OCI-LY1 (cell line): ENCODE measurements at regions not wholly inside any gene's neighbourhood (a gene's known extent, or its start where the extent isn't known, plus 50 kb on each side); places are given as distances from the start of the nearest gene placed in this dataset.

Experiments
- H2AFZ ChIP-seq: fragments of 200-600 bp; sonication (generic), shearing (Covaris generic); 2 replicates; pipeline ENCODE4 v1.6.0; 2014; ENCODE audit warnings: antibody characterized with exemption, mild to moderate bottlenecking, low read length
- H3F3A ChIP-seq: fragments of 200-600 bp; sonication (generic), shearing (Covaris generic); 2 replicates; pipeline ENCODE4 v1.6.0; 2014; ENCODE audit warnings: mild to moderate bottlenecking, antibody characterized with exemption, low read length, moderate library complexity; ENCODE audit not compliant: insufficient read depth
- H3K27ac ChIP-seq: fragments of 200-600 bp; sonication (generic); 2 replicates; pipeline ENCODE4 v1.5.1; 2014; ENCODE audit warnings: low read length, mixed run types, mild to moderate bottlenecking, low read depth; ENCODE audit not compliant: poor library complexity, severe bottlenecking
- H3K27me3 ChIP-seq: fragments of 200-600 bp; sonication (generic); 2 replicates; pipeline ENCODE4 v1.6.0; 2014; ENCODE audit warnings: antibody characterized with exemption, mild to moderate bottlenecking, low read length, moderate library complexity; ENCODE audit not compliant: insufficient read depth
- H3K36me3 ChIP-seq: fragments of 200-600 bp; sonication (generic); 2 replicates; pipeline ENCODE4 v1.6.1; 2014; ENCODE audit warnings: mild to moderate bottlenecking, antibody characterized with exemption, low read length, moderate library complexity, mixed read lengths; ENCODE audit not compliant: insufficient read depth
- H3K4me1 ChIP-seq: fragments of 200-600 bp; sonication (generic); 2 replicates; pipeline ENCODE4 v1.5.1; 2014; ENCODE audit warnings: mild to moderate bottlenecking, low read length, moderate library complexity; ENCODE audit not compliant: insufficient read depth, severe bottlenecking
- H3K4me2 ChIP-seq: fragments of 200-600 bp; sonication (generic), shearing (Covaris generic); 2 replicates; pipeline ENCODE4 v1.6.1; 2014; ENCODE audit warnings: low read length
- H3K4me3 ChIP-seq: fragments of 200-600 bp; sonication (generic); 2 replicates; pipeline ENCODE4 v1.5.1; 2014; ENCODE audit warnings: low read length, low read depth, mild to moderate bottlenecking, mixed read lengths; ENCODE audit not compliant: poor library complexity, severe bottlenecking
- H3K79me2 ChIP-seq: fragments of 200-600 bp; shearing (Covaris generic); 2 replicates; pipeline ENCODE4 v1.6.1; 2016; ENCODE audit warnings: mixed run types, low read length, mixed read lengths; ENCODE audit not compliant: insufficient read depth
- H3K9ac ChIP-seq: fragments of 200-600 bp; sonication (generic), shearing (Covaris generic); 2 replicates; pipeline ENCODE4 v1.6.1; 2014; ENCODE audit warnings: mild to moderate bottlenecking, low read length, mixed read lengths
- H3K9me2 ChIP-seq: fragments of 200-600 bp; sonication (generic), shearing (Covaris generic); 2 replicates; pipeline ENCODE4 v1.6.1; 2014; ENCODE audit warnings: low read depth, mild to moderate bottlenecking, low read length, mixed read lengths
- H3K9me3 ChIP-seq: fragments of 200-600 bp; shearing (Covaris generic); 2 replicates; pipeline ENCODE4 v1.6.1; 2014; ENCODE audit warnings: low read length, mixed read lengths
- H4K20me1 ChIP-seq: fragments of 200-600 bp; sonication (generic), shearing (Covaris generic); 2 replicates; pipeline ENCODE4 v1.6.0; 2016; ENCODE audit warnings: mild to moderate bottlenecking, low read length; ENCODE audit not compliant: insufficient read depth
- CTCF ChIP-seq: fragments of 200-600 bp; sonication (generic), shearing (Covaris generic); IDR thresholded peaks from 2 replicates; pipeline ENCODE4 v1.5.1; 2017; ENCODE audit warnings: mild to moderate bottlenecking, antibody characterized with exemption, low read length, moderate library complexity, mixed read lengths
- EZH2 ChIP-seq: fragments of 200-600 bp; sonication (generic), shearing (Covaris generic); IDR thresholded peaks from 2 replicates; pipeline ENCODE4 v1.8.0; 2017; ENCODE audit warnings: borderline replicate concordance, mixed run types, mild to moderate bottlenecking, antibody characterized with exemption, low read length, moderate library complexity, mixed read lengths

- no peaks in the 10 kb centered on the region for H3K79me2 ChIP-seq
- H3K36me3 ChIP-seq = no peaks in the 10 kb centered on the region
- H4K20me1 ChIP-seq = no peaks in the 10 kb centered on the region
- H3K4me2 ChIP-seq = no peak overlapping the region
- H3K9me3 ChIP-seq = no peaks in the 10 kb centered on the region
- no peak overlapping the region for H2AFZ ChIP-seq
- H3K27me3 ChIP-seq = no peaks in the 10 kb centered on the region
- no peak for TF ChIP-seq EZH2
- TF ChIP-seq CTCF = no peak
- H3F3A ChIP-seq = no peaks in the 10 kb centered on the region
- no peaks in the 10 kb centered on the region for H3K9me2 ChIP-seq
- H3K4me1 ChIP-seq = no peaks in the 10 kb centered on the region
- H3K9ac ChIP-seq = no peak overlapping the region
- H3K4me3 ChIP-seq = no peak overlapping the region
- no peak overlapping the region for H3K27ac ChIP-seq
Observed at GRCh38 chr16:66220702-66221101, 145.8 kb upstream of the CDH5 start.

GRCh38 chr16:66219491-66219890, 147.0 kb upstream of the CDH5 start:
- Histone ChIP-seq H4K20me1 (no peaks in the 10 kb centered on the region), H2AFZ (no peak overlapping the region), H3K4me1 (no peaks in the 10 kb centered on the region), H3K9me3 (no peaks in the 10 kb centered on the region), H3K9ac (no peak overlapping the region), H3F3A (no peaks in the 10 kb centered on the region), H3K79me2 (no peaks in the 10 kb centered on the region), H3K27me3 (no peaks in the 10 kb centered on the region), H3K4me3 (no peak overlapping the region), H3K27ac (no peak overlapping the region), H3K36me3 (no peaks in the 10 kb centered on the region), H3K4me2 (no peak overlapping the region), H3K9me2 (no peaks in the 10 kb centered on the region)
- TF ChIP-seq EZH2 (no peak), CTCF (no peak)

- no peak overlapping the region for H3K9ac ChIP-seq
- no peaks in the 10 kb centered on the region for H3K4me1 ChIP-seq
- no peak overlapping the region for H3K4me3 ChIP-seq
- no peaks in the 10 kb centered on the region for H3K9me2 ChIP-seq
- no peak overlapping the region for H3K27ac ChIP-seq
- H3K36me3 ChIP-seq = no peaks in the 10 kb centered on the region
- H3K79me2 ChIP-seq = no peaks in the 10 kb centered on the region
- H3F3A ChIP-seq = no peaks in the 10 kb centered on the region
- no peak overlapping the region for H2AFZ ChIP-seq
- no peak for TF ChIP-seq CTCF
- TF ChIP-seq EZH2 = no peak
- no peak overlapping the region for H3K4me2 ChIP-seq
- H3K27me3 ChIP-seq = no peaks in the 10 kb centered on the region
- H4K20me1 ChIP-seq = no peaks in the 10 kb centered on the region
- no peaks in the 10 kb centered on the region for H3K9me3 ChIP-seq
Observed at GRCh38 chr16:66212428-66212827, 154.1 kb upstream of the CDH5 start.
